Occipital lobe (tissue), 1 donor: ENCODE measurements at regions not wholly inside any gene's neighbourhood (a gene's known extent, or its start where the extent isn't known, plus 50 kb on each side); places are given as distances from the start of the nearest gene placed in this dataset.
"Not testable (repeated sequence)": the region's sequence is repeated elsewhere in the genome, so short reads cannot be mapped to it uniquely, and the experiment has no call there.

Experiments
- DNase-seq: peaks from one replicate; lab custom pipeline; 2025; lab: John Stamatoyannopoulos, UW

DNA sequence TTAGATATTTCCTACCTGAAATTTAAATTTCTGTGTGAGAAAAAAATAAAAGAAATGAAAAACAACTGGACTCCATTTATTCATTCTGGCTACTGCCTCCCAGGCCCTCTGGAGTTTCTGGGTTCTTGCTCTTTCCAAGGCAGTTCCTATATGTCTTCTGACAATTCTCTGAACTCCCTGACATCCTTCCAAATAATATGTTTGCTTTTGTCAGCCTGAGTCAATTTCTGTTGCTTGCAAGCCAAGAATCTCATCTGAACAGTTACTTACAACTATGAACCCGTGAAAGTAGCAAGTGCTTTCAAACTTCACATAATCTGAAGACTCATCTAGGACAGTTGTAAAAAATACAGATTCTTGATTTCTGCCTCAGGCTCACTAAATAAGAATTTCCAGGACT is 216.7 kb upstream of the NPVF start:
- no peak for DNase-seq

DNA sequence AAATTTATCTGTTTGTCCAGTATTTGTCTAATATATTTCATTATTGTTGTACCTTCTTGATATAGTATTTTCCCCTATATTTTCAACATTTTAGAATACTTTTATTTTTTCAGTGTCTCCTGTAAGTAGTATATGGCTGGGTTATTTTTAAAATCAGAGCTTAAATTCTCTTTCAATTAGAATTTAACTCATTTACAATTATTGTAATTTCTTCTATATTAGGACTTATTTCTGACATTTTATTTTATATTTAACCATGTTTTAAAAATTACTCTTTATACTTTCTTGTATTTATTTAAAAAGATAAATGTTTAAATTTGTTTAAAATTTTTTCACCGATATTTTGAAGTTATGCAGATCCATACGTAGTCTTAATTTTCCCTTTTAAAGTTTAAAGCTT is 220.0 kb upstream of the NPVF start:
- no peak for DNase-seq

DNA sequence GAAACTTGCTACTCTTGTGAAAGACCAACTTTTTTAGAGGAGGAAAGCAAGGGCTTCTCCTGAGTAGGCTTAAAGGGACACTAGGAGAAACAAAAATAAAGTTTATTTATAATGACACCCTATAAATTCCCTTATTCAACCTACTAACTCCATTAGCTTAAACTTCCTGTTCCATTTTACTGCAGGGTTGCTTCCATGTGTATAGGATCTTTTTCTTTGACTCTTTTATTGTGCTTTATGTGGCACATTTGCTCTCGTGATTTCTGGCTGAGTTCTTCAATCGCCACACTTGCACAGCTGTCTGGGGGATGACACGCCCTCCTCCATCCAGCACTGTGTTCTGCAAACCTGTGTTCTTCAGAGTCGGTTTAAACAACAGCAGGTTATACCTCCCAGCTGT is 225.7 kb upstream of the NPVF start:
- no peak for DNase-seq

DNA sequence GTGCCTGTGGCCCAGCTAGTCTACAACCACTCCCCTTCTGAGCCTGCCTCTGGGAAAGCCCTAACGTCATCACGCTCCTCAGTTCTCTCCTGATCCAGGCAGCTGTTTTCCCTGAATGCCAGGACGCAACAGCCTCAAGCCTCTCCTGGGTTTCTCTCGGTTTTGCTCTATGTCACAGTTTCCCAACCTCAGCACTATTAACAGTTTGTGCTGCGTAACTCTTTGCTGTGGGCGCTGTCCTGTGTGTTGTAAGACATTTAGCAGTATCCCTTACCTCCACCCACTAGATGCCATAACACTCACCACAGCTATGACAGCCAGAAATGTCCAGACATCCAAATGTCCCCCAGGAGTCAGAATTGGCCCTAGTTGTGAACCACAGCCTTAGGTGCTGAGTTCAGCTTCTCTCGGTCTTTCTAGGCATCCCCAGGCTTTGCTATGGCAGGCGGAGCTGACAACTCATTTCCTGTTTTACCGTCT is 226.3 kb upstream of the NPVF start:
- no peak for DNase-seq

DNA sequence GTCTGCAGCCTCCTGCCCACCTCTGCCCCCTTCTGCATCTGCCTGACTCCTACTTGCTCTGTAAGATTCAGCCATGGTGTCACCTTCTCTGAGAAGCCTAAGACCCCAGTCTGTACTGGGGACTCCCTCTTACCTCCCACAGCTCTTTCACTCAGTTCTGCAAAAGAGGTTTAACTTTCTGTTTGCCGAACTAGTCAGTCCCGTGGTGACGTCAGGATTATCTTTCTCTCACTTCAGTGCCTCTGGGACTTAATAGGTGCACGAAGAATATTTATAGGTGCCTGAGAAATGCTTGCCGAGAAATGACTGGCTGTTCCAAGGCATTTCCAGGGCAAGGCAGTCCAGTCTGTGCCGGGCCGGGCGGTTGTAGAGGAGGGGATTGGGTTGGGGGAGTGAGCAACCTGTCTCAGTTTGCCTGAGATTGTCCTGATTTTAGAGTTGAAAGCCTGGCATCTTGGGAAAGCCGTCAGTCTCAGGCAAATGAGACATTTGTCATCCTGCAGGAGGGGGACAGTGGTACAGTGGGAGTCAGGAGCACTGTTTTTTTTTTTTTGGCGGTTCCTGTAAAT is 227.5 kb upstream of the NPVF start:
- DNase-seq = no peak

DNA sequence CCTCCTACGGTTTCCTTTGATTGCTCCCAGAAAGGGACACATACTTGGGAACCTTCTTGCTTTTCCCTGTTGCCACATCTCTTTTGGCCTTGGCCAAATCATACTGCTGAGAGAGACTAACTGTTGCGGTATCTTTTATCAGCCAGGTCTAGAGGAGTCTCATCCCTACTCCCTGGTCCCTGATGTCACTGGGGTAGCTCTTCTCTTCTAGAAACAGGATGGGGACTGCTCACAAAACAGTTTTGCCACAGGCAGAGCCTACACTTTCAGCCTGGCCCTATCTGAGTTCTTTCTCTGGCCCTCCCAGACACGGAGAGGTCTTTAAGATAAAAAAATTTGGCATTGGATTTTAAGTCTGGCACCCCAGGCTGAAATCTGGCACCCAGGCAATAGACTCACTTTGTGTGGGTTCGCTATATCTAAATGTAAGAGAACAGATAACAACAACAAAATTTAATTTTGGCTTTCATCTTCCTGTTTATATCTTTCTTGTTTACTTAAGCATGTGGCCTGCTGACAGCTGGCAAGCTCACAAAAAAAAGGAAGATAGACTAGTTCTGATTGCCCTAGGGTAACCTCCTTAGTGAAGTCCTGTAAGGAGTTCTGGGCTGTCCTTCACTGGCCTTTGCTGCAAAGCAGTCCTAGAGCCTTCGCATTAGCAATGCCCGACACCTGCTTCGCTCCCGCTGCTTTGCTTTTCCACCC is 228.3 kb upstream of the NPVF start:
- no peak for DNase-seq

DNA sequence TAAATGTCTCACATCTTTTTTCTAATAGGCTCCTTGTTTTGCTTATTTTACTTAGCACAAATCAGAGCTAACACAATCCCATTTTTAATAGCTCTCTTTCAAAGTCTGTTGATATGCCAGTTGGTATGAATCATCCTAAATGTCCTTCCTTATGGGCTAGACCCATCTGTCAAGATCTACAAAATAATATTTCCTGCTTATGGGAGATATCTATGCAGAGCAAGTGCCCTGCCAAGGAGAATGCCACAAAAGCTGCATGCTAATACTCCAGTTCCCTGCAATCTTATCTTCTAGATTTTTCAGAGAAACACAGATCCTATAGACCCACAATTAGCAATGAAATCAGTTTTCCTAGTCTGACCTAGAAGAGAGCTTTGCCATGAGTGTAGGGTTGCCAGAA is 230.8 kb upstream of the NPVF start:
- DNase-seq = no peak

DNA sequence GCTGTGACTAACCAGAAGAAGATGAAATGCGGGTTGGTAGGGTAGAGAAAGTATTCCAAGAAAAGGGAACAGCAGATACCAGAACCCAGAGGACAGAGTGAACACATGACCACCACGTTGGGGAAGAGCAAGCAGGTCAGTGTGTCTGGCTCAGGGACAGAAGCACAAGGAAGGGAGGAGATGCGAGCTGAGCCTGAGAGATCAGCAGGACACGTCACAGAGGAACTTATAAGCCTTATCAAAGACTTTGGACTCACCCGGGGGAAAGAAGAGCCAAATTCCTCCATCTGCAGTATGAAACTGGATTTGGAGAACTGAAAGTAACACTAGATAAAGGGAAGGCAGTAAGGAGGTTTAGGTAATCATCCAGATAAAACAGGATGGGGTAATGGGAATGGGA is 232.1 kb upstream of the NPVF start:
- DNase-seq = no peak

DNA sequence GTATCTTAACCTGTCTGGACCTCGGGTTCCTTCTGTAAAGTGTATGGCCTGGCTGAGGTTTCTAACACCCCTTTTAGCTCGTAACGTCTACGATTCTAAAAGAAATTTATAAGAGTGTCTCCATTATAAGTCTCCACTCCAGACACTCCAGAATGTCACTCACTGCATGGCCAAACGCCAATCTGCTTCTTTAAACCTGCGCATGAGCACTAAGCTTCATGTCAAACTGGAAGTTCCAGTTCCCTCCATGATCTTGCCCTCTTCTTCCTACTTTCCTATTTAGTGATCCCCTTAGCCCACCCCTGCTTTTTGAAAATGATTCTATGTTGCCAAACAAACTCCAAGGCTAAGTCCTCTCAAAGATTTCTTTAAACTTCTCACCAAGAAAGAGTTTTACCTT is 241.4 kb upstream of the NPVF start:
- DNase-seq = no peak

DNA sequence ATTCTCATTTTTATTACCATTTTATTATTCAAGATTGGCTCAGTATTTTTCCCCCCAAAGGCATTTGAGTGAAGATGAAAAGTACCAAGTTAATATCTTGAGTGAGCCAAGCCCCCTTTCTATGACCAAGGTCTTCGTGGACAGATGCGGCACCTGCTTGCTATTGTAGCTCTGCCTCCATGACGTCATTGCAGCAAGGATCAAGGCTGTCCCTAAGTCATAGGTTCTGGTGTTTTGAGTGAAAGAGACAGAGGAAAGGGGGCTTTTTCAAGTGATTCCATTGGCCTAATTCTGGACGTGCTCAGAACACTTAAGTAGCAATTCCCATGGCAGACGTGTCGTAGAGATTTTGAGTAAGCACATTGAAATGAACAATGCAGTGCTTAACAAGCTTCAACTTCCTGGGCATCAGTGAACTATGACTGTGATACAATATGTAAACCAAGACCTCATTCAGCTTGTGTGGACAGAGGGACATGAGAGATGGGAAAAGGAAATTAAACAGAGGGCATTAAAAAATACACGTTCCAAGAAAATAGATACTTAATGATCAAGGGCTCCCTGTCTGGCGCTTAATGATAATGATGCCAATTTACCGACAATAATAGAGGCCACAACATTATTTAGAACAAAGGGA is 248.7 kb upstream of the NPVF start:
- no peak for DNase-seq

DNA sequence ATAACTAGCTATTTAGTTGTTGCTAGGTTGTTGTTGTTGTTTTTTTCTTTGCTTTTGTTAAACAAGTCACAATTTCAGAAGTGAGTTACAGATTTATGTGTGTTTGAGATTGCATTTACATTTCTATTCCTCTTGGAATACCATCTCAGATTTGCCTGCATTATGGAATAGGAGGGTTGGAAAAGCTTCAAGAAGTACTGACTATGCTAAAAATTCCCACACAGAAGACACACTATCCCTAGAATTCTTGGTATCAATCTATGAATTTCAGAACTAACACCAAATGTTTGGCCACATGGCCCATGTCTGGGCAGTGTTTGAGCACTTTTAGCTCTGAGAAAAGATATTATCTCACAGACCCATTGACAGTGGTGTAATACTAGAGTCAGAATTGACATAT is 249.9 kb upstream of the NPVF start:
- DNase-seq = not testable (repeated sequence)

DNA sequence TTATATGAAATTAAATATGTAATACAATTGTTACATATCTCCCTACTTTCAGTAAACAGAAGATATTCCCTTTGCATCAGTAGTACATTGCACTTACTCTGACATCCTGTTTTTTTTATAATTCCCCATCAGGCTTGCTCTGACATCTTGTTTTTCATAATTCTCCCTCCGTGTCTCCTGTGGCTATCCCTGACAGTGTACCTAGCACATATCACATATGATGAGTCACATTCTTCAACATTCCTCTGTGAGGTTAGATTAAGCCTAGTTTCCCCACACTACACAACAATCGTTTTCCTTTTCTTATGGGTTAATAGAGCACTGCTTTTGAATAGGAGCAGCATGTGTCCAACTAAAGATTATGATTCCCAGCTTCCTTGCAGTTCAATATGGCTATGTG is 250.6 kb upstream of the NPVF start:
- DNase-seq = no peak

DNA sequence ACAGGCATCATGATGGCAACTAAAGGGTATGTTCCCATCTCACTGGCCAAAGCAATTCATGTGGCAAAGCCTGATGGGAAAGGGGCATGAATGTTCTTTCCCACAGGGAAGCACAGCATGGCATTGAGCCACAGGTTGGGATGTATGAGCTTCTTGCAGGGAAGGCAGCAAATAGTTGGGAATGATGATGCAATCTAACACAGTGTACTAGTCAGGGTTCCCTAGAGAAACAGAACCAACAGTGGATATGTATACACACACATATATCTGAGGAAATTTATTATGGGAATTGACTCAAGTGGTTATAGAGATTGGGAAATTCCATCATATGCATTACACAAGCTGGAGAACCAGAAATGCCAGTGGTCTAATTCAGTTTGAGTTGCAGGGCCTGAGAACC is 253.6 kb upstream of the NPVF start:
- DNase-seq = no peak

DNA sequence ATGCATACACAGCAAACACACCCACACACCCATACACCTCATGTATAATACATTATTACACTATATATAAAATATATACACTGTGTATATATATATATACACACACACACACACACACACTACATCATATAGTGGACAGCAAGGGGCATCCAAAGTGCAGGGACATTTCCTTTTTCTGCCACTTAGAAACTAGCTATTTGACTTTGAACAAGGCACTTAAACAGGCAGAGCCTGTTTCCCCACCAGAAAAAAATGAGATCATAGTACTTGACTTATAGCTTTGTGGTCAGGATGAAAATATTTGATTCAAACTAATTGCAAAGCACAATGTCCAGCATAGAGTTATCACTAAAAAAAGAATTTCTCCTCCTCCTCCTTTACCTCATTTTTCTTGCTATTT is 254.3 kb upstream of the NPVF start:
- no peak for DNase-seq

DNA sequence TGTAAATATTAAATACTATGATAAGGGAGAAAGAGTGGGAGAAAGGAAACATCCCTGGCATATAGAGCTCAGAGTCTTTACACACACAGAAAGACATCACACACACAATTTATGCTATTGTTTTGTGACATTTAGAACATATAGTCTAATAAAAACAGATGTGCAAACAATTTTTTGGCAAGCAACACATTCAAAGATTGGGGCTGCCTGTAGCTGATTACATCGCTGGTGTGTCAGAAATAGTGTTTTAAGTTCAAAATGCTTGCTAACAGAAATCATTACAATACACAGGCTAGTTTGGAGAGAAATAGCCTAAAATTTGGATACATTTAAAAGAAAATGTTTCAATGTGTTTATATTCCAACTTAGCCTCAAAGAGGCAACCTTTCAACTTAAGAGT is 256.7 kb upstream of the NPVF start:
- no peak for DNase-seq

DNA sequence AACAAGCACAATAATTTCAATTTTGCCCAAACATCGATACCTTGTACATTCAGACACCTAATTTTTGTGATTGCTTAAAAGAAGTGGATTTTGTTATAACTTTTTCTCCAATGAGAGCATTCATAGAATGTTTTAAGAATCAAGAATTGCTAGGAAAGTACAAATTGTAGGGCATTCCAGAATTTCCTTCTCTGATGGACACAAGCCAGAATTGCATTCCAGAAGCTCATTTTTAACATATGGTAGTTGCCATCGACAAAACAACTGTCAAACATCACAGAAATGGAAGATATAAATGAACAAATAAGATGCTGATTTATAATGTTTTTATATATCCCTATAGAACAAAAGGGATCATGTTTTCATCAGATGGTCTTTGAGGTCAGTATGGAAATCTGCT is 258.4 kb upstream of the NPVF start:
- DNase-seq = no peak

DNA sequence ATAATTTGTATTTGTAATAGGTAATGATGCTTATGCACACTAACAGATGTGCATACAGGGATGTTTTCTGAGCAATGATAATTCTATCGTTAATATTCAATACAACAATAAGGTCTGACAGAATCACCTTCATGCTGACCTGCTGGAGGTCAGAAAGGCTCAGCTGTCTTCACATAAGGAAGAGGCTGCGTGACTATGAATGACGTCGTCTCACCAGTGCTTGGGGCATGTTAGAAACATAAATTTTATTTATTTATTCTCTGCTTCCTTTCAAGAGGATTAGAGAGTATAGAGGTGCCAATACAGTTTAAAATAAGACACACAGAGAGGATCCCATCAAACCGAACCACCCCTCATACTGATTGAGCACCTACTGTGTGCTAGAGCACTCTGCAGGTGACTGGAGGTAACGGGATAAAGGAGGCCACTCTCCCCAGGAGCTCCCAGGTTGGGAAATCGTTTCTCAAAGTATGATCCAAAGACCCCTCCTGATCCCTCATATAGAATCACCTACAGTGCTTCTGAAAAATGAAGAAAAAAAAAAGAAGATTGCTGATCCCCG is 265.6 kb upstream of the NPVF start:
- no peak for DNase-seq

DNA sequence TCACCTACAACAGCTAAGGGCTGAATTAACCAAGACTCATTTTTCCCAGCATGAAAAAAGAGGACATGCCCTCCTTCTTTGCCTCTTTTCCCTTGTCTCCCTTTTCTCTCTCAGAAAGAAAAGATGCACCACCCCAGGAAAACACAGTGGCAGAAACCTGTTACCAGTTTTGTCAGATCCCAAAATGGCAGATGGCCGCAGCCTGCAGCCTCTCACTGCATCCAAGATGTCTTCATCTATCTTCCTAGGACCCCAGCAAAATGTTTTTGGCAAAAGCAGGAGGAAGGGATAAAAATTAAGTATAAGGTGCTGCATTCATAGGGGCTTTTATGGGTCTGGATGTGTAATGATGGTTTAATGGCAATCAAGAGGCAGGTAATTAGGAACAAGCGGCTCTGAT is 266.6 kb upstream of the NPVF start:
- DNase-seq = no peak

DNA sequence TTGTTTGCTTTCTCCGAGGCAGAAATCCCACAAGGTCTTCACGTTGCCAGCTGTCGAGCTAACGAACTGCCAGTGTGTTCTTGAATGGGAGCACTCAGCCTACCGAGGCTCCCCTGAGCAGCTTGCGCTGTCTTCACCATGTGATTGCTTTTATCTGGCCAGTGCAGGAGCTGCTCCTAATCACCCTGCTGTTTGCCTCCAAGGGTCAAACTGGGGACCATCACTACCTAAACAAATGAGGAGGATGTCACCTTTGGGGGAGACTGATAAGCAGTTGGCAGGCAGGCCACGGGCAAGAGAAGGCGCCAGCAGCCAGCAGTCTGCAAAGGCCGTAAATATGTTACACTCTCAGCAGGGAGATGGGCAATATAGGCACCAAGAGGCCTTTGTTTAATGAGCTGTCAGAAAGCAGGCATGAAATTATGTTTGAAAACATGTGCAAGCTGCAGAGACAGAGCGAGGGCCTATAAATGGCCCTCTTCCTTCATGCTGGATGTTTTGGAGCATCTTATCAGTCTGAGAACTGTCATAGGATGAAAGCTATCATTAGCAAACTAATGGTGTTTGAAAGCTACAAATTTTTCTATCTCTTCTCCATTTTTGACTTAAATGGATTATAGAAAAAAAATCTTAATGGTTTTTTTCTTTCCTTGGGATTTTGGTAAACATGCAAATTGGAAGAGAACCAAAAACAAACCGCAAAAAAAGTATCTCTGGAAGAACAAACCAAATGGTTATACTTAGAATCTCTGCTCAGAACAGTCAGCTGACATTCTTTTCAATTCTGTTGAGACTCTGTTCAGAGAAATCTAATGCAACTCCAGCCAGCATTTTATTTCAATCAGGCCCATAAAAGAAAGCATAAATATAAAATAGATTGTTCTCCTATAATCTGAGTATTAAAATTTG is 267.3 kb upstream of the NPVF start:
- DNase-seq = no peak

DNA sequence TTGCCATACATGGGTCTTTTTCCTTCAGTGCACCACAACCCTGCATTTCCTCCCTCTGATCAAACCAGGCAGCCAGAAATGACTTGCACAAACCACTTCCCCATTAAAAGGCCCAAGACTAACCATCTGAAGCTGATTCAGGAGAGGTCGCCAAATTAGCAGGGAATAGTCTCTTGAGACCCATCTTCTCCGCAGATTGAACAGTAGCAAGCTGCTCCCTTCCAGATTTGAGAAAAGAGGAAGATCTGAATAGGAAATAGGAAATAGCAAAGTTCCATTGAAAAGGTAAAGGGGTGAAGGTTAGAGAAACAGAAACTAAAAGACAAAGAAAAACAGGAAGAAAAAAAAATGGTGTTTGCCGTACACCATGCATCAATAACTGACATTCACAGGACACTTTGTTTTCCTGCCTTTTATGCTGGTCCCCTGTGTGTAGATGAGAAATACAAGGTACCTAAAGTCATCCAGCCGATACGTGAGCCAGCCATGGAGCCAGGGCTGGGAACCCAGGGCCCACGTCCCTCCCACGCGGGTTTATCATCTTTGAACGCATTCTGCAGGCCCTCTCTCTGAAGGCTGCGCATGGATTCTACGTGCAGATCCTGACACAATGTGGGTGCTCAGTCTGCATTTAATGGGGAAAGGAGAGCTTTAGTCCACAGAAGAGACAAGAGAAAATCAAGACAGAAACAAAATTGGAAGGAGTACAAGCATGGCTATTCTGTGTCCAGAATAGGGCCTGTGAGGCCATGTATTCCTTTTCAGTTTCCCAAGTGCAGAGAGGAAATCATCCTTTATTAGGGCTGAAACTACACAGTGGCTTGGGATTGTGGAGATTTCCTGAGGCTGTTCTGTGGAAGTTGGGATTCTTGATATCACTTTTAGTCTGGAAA is 268.4 kb upstream of the NPVF start:
- no peak for DNase-seq
